GM23338 (cell line): ENCODE measurements at regions not wholly inside any gene's neighbourhood (a gene's known extent, or its start where the extent isn't known, plus 50 kb on each side); places are given as distances from the start of the nearest gene placed in this dataset.

ENCODE experiments used
- ATAC-seq: fragments of 200-7000 bp; cut with Tn5 transposase; 3 replicates; pipeline ENCODE4 v1.9.1; 2020
- DNase-seq: peaks from one replicate; pipeline ENCODE4 v3.0.0-alpha.2; 2015; ENCODE audit warnings: low spot score
- H2AFZ ChIP-seq: fragments of 200-600 bp; sonication (generic); 2 replicates; pipeline ENCODE4 v1.8.0; 2016; ENCODE audit warnings: antibody characterized with exemption, mild to moderate bottlenecking, moderate library complexity
- H3F3A ChIP-seq: fragments of 200-600 bp; sonication (generic); replicated peaks from 2 replicates; pipeline ENCODE4 v1.8.0; 2017; ENCODE audit warnings: antibody characterized with exemption, mixed run types, low read depth
- H3K27ac ChIP-seq: fragments of 200-600 bp; sonication (generic); 2 replicates; pipeline ENCODE4 v1.6.1; 2016; ENCODE audit warnings: low read depth
- H3K27me3 ChIP-seq: fragments of 200-600 bp; sonication (generic); 2 replicates; pipeline ENCODE4 v1.8.0; 2016; ENCODE audit warnings: mild to moderate bottlenecking, mixed run types, moderate library complexity; ENCODE audit not compliant: insufficient read depth
- H3K36me3 ChIP-seq: fragments of 200-600 bp; sonication (generic); 2 replicates; pipeline ENCODE4 v1.8.0; 2016; ENCODE audit warnings: mild to moderate bottlenecking; ENCODE audit not compliant: insufficient read depth
- H3K4me1 ChIP-seq: fragments of 200-600 bp; sonication (generic); 2 replicates; pipeline ENCODE4 v1.8.0; 2016; ENCODE audit warnings: mild to moderate bottlenecking, moderate library complexity; ENCODE audit not compliant: insufficient read depth
- H3K4me2 ChIP-seq: fragments of 200-600 bp; sonication (generic); 2 replicates; pipeline ENCODE4 v1.7.1; 2017; ENCODE audit warnings: mixed run types
- H3K4me3 ChIP-seq: fragments of 200-600 bp; sonication (generic); 2 replicates; pipeline ENCODE4 v1.6.1; 2016; ENCODE audit warnings: mixed run types
- H3K79me2 ChIP-seq: fragments of 200-600 bp; sonication (generic); replicated peaks from 2 replicates; pipeline ENCODE4 v1.8.0; 2017; ENCODE audit warnings: mild to moderate bottlenecking; ENCODE audit not compliant: insufficient read depth
- H3K9me2 ChIP-seq: fragments of 200-600 bp; sonication (generic); 2 replicates; pipeline ENCODE4 v1.8.0; 2017; ENCODE audit not compliant: insufficient read depth
- H4K20me1 ChIP-seq: fragments of 200-600 bp; sonication (generic); replicated peaks from 2 replicates; pipeline ENCODE4 v1.8.0; 2017; ENCODE audit warnings: mild to moderate bottlenecking; ENCODE audit not compliant: insufficient read depth
- H3K27ac Mint-ChIP-seq: 2 replicates; pipeline ENCODE4 v1.8.0; 2020; ENCODE audit warnings: inconsistent platforms, mild to moderate bottlenecking, moderate library complexity, mixed read lengths
- H3K27me3 Mint-ChIP-seq: 3 replicates; pipeline ENCODE4 v1.8.0; 2022; ENCODE audit warnings: low read depth, mild to moderate bottlenecking, moderate library complexity, mixed read lengths, inconsistent platforms; ENCODE audit not compliant: insufficient read depth, poor library complexity
- H3K36me3 Mint-ChIP-seq: 3 replicates; pipeline ENCODE4 v1.8.0; 2021; ENCODE audit warnings: low read depth, mild to moderate bottlenecking, inconsistent platforms, moderate library complexity, mixed read lengths
- H3K4me1 Mint-ChIP-seq: 3 replicates; pipeline ENCODE4 v1.8.0; 2020; ENCODE audit warnings: mild to moderate bottlenecking, inconsistent platforms, mixed read lengths
- H3K4me3 Mint-ChIP-seq: 3 replicates; pipeline ENCODE4 v1.8.0; 2021; ENCODE audit warnings: moderate library complexity, mild to moderate bottlenecking, inconsistent platforms, mixed read lengths
- H3K9me3 Mint-ChIP-seq: 3 replicates; pipeline ENCODE4 v1.8.0; 2020; ENCODE audit warnings: moderate library complexity, mild to moderate bottlenecking, inconsistent platforms, mixed read lengths
- CREB1 ChIP-seq: fragments of 250-450 bp; sonication (Bioruptor Pico); IDR thresholded peaks from 2 replicates; pipeline ENCODE4 v1.5.0; 2020; ENCODE audit warnings: low read depth, mild to moderate bottlenecking, moderate library complexity
- CTCF ChIP-seq, 2 experiments: fragments of 200-600 bp in 1 of 2; sonication (generic) in 1 of 2; conservative IDR thresholded peaks; 2 replicates each; pipeline versions ENCODE4 v1.5.1 to v1.6.1; 2016 to 2017; ENCODE audit warnings: antibody characterized with exemption in 2 of 2, low read depth in 2 of 2, mild to moderate bottlenecking in 2 of 2, moderate library complexity in 1 of 2
- ETS1 ChIP-seq: IDR thresholded peaks from 2 replicates; pipeline ENCODE4 v1.6.1; 2016; ENCODE audit warnings: antibody characterized with exemption
- EZH2 ChIP-seq: fragments of 200-600 bp; sonication (generic); IDR thresholded peaks from one replicate; pipeline ENCODE4 v1.8.0; 2017; ENCODE audit warnings: antibody characterized with exemption, mild to moderate bottlenecking, low read depth; ENCODE audit not compliant: unreplicated experiment
- EZH2phosphoT487 ChIP-seq: fragments of 200-600 bp; sonication (generic); IDR thresholded peaks from one replicate; pipeline ENCODE4 v1.8.1; 2018; ENCODE audit warnings: antibody characterized with exemption; ENCODE audit not compliant: unreplicated experiment
- JUNB ChIP-seq: IDR thresholded peaks from one replicate; pipeline ENCODE4 v1.6.1; 2016; ENCODE audit warnings: antibody characterized with exemption; ENCODE audit not compliant: unreplicated experiment
- NANOG ChIP-seq: IDR thresholded peaks from 2 replicates; pipeline ENCODE4 v1.6.1; 2016; ENCODE audit warnings: antibody characterized with exemption, borderline replicate concordance
- POLR2AphosphoS5 ChIP-seq: IDR thresholded peaks from 2 replicates; pipeline ENCODE4 v1.6.1; 2016; ENCODE audit warnings: antibody characterized with exemption, low read depth
- STAT1 ChIP-seq: IDR thresholded peaks from one replicate; pipeline ENCODE4 v1.6.1; 2016; ENCODE audit warnings: antibody characterized with exemption; ENCODE audit not compliant: unreplicated experiment
- ZNF114 ChIP-seq: fragments of 250-450 bp; sonication (Bioruptor Pico); IDR thresholded peaks from 2 replicates; pipeline ENCODE4 v1.5.0; 2020; ENCODE audit warnings: mild to moderate bottlenecking, moderate library complexity
- ZNF331 ChIP-seq: fragments of 250-450 bp; sonication (Bioruptor Pico); IDR thresholded peaks from 2 replicates; pipeline ENCODE4 v1.5.0; 2020; ENCODE audit warnings: low read depth, mild to moderate bottlenecking, moderate library complexity
- ZNF462 ChIP-seq: fragments of 250-450 bp; sonication (Bioruptor Pico); IDR thresholded peaks from 2 replicates; pipeline ENCODE4 v1.5.0; 2020; ENCODE audit warnings: mild to moderate bottlenecking, moderate library complexity

GRCh38 chr3:66860771-66861170, 137.3 kb upstream of the KBTBD8 start:
- Mint-ChIP-seq H3K27ac (no peak overlapping the region), H3K36me3 (no peaks in the 10 kb centered on the region), H3K9me3 (no peaks in the 10 kb centered on the region), H3K27me3 (peaks cover 5% of the 10 kb centered on the region), H3K4me3 (no peak overlapping the region), H3K4me1 (peaks cover 7% of the 10 kb centered on the region)
- H3K9me2 ChIP-seq: 0 out of 2 replicates have a peak, but pooled peaks cover 4% of the 10 kb centered on the region
- H3K4me2 ChIP-seq: no peak overlapping the region
- no peaks in the 10 kb centered on the region for H3F3A ChIP-seq
- TF ChIP-seq STAT1: no peak
- no peak for TF ChIP-seq EZH2phosphoT487
- no peak for TF ChIP-seq POLR2AphosphoS5
- TF ChIP-seq ZNF114: no peak
- TF ChIP-seq JUNB: no peak
- no peak for TF ChIP-seq ETS1
- no peak for DNase-seq
- no peak overlapping the region for H3K27ac ChIP-seq
- no peaks in the 10 kb centered on the region for H3K79me2 ChIP-seq
- no peak overlapping the region for H3K4me3 ChIP-seq
- H4K20me1 ChIP-seq: no peaks in the 10 kb centered on the region
- no peak overlapping the region for H2AFZ ChIP-seq
- no peaks in the 10 kb centered on the region for H3K27me3 ChIP-seq
- no peak for ATAC-seq
- no peaks in the 10 kb centered on the region for H3K36me3 ChIP-seq
- H3K4me1 ChIP-seq: no peaks in the 10 kb centered on the region

GRCh38 chr3:66863205-66864111, 134.6 kb upstream of the KBTBD8 start:
- Histone ChIP-seq H3K27ac (no peak overlapping the region), H3K79me2 (no peaks in the 10 kb centered on the region), H3K27me3 (no peaks in the 10 kb centered on the region), H2AFZ (no peak overlapping the region), H3K4me2 (no peak overlapping the region), H3F3A (no peaks in the 10 kb centered on the region), H3K36me3 (no peaks in the 10 kb centered on the region), H3K4me1 (no peaks in the 10 kb centered on the region), H3K9me2 (0 out of 2 replicates have a peak, but pooled peaks cover 4% of the 10 kb centered on the region), H3K4me3 (no peak overlapping the region), H4K20me1 (no peaks in the 10 kb centered on the region)
- Mint-ChIP-seq H3K4me3 (no peak overlapping the region), H3K27me3 (peaks cover 4% of the 10 kb centered on the region), H3K27ac (no peak overlapping the region), H3K36me3 (no peaks in the 10 kb centered on the region), H3K9me3 (no peaks in the 10 kb centered on the region), H3K4me1 (peaks cover 5% of the 10 kb centered on the region)
- DNase-seq (no peak), ATAC-seq (no peak)
- TF ChIP-seq NANOG (no peak), EZH2 (no peak), ZNF462 (CRISPR knock-in tag) (no peak), ZNF331 (CRISPR knock-in tag) (no peak), JUNB (no peak), STAT1 (no peak), ZNF114 (no peak), CTCF (conservative IDR thresholded peaks at IDR 0.05; ENCODE audit: low read depth in 2 of 2) (no peak), CREB1 (CRISPR knock-in tag) (no peak)
